HG02981 (cell line): ENCODE measurements at regions not wholly inside any gene's neighbourhood (a gene's known extent, or its start where the extent isn't known, plus 50 kb on each side); places are given as distances from the start of the nearest gene placed in this dataset.

Experiments used
- ATAC-seq: cut with Tn5 transposase; IDR thresholded peaks from one replicate; pipeline ENCODE4 v1.9.1; 2021; ENCODE audit warnings: mild to moderate bottlenecking, moderate library complexity; ENCODE audit not compliant: unreplicated experiment

GRCh38 chr12:89901906-89902642 is 193.4 kb upstream of the ATP2B1 start:
- ATAC-seq, result no peak

DNA sequence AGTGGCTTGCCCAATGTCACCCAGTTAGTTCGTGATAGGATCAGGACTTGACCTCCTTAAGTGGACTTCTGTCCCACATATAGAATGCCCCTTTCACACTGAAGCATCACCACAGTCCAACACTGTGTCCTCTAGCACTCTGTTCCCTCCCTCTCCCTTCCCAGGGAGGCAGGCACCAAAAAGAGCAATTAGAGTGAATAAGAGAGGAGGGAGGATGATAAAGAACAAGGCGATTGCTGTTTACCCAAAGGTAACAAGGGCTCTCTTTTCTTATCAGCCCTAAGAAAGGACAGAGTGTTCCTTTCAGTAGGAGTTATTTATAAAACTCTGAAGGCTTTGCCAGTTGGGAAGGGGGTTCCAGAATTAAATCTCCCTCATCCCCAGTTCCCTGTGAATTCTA is 192.7 kb upstream of the ATP2B1 start:
- ATAC-seq, result no peak

DNA sequence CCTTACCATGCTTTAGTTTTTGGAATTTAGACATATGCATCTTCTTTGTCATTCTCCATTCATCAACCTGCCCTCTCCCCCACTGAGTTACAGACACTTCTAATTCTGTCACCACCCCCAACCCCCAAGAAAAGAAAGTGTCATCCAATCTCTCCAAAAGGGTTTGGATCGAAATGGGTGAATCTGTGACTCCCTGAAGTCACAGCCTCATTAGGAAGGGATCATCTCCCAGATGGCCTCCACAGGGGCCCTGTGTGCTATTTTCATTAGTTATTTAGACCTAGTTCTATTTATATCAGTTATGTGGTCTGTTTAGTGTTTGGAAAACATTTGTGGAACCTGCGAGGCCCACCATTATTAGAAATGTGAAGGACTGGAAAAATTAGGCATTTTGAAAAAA is 191.0 kb upstream of the ATP2B1 start:
- ATAC-seq, result no peak

DNA sequence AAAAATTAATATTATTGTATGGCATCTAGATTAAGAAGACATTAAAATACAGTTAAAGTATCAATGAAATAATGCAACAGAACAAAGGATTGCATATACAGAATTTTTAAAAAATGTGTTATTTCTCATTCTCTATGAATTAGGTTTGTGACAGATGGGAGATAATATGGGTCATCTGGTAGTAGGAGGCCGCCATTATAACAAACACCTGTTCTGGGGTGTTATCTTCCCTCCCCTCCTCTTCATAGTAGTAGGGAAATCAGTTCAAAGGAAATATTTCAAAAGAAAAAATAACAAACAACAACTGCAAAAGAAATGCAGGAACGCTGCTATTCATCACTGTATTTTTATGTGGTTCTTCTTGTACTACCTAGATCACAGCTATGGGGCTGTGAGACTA is 187.0 kb upstream of the ATP2B1 start:
- no peak for ATAC-seq

GRCh38 chr12:89895101-89895500 is 186.5 kb upstream of the ATP2B1 start:
- no peak for ATAC-seq

GRCh38 chr12:89893972-89894706 is 185.5 kb upstream of the ATP2B1 start:
- ATAC-seq, result no peak

DNA sequence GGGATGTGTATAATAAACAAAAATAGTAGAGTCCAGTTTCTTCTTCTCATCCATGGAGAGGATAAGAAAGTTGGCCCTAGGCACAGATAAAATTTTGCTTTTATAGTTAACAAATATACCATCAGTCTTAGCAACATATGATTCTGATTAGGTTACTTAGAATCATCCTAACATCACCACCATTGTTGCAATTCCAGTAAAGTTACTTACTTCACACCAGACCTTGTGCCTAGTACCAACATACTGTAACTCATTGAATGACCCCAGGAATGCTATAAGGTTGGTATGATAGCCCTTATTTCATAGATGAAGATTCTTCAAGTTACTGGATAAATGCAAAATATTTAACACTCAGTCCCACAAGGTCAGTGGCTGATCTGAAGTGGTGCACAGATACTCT is 183.8 kb upstream of the ATP2B1 start:
- no peak for ATAC-seq

DNA sequence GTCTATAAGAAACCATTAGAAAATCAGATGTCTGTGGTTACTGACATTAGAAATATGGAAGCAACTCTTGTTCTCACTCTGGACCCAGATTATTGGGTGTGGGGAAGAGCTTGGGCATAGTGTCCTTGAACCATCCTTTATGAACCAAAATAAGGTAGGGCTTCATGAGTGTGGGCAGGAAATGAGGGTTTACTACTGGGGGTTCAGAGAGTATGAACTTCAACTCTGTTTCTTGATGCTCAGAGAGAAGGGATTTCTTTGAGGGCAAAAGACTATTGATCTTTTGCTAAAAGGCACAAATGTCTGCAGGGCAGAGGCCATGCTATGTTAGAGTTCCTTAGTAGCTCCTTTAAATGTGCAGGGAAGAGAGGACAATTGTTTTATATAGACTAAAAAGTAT is 183.3 kb upstream of the ATP2B1 start:
- no peak for ATAC-seq

DNA sequence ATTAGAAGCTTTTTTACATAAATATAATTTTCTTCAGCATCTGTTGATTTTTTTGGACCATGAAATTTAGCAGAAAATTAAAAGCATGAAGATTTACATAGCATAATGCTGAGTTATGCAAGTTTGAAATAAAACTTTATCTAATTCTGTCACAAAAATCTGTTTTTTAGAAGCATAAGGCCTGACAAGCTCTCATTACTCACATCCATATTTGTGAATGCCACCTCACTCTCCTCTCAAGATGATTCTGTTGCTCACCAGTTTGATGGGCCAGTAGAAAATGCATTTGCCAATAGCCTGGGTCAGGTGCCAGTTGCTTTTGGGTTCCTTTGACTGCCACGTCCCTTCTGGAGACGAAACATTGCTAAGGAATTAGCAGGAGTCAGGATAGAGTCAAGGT is 181.5 kb upstream of the ATP2B1 start:
- ATAC-seq, result no peak

- no peak for ATAC-seq
These were observed 180.4 kb upstream of the ATP2B1 start for GRCh38 chr12:89889062-89889461.

- no peak for ATAC-seq
These were observed 176.3 kb upstream of the ATP2B1 start for GRCh38 chr12:89884952-89885351.

GRCh38 chr12:89884416-89884898 is 175.8 kb upstream of the ATP2B1 start:
- ATAC-seq, result no peak

GRCh38 chr12:89883630-89884389 is 175.2 kb upstream of the ATP2B1 start:
- ATAC-seq, result no peak

- ATAC-seq, result no peak
These were observed 174.2 kb upstream of the ATP2B1 start for GRCh38 chr12:89882792-89883191.

GRCh38 chr12:89882050-89882449 is 173.4 kb upstream of the ATP2B1 start:
- ATAC-seq, result peak; percentile 53

- ATAC-seq, result peak; percentile 94
These were observed 172.2 kb upstream of the ATP2B1 start for GRCh38 chr12:89880690-89881350.

DNA sequence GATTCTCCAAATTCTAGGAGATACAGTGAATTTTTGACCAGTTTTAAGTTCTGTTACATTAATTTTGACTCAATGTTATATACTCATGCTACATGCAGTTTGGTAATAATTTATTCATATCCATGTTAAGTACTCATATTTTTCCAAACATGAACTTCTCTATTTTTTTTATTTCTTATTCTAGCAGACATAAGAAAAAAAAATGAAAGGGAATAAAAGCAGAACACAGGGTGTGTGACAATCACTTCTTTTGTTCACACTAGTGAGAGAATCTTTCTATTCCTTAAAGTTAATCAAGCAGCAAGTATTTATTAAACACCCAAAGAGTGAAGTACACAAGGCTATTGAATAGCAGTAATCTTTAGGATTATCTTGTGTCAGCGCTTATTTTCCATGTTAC is 171.1 kb upstream of the ATP2B1 start:
- ATAC-seq, result no peak

DNA sequence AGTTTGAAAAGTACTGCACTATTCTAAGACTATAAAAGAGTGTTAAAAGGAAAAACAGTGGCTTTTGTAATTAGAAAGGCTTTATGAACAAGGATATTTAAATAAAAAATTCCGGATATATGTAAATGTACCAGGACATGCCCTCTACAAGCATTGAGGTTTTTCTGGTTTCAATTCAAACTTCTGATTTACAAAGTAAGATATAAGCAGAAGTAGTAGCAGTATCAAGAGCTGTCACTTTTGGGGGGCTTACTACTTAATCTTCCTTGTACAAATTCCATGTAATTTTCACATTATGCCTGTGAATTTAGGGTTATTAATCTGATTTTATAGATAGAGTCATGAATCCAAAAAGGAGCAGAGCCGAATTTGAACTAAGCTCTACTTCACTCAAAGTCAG is 170.3 kb upstream of the ATP2B1 start:
- no peak for ATAC-seq

GRCh38 chr12:89878327-89878726 is 169.7 kb upstream of the ATP2B1 start:
- ATAC-seq, result no peak

GRCh38 chr12:89877671-89878070 is 169.0 kb upstream of the ATP2B1 start:
- ATAC-seq, result no peak

DNA sequence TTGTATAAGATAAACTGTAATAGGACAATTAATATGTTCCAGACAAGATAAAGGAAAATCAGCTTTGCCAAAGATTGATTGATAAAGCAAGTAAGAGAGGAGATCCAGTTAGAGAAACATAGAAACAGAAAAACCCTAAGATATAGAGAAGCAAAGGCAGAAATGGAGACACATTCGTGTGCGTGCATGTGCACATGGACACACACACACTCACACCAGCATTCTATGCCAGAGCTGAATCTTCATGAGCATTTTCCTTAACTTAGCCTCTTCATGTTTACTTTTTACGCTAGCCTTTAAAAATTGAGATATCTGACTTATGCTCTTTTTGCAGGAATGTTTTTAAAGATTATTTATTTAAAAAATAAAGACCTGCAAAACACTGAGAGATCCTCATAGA is 168.5 kb upstream of the ATP2B1 start:
- ATAC-seq, result no peak
